ENCODE measurements at regions not wholly inside any gene's neighbourhood (a gene's known extent, or its start where the extent isn't known, plus 50 kb on each side); places are given as distances from the start of the nearest gene placed in this dataset.

DNA sequence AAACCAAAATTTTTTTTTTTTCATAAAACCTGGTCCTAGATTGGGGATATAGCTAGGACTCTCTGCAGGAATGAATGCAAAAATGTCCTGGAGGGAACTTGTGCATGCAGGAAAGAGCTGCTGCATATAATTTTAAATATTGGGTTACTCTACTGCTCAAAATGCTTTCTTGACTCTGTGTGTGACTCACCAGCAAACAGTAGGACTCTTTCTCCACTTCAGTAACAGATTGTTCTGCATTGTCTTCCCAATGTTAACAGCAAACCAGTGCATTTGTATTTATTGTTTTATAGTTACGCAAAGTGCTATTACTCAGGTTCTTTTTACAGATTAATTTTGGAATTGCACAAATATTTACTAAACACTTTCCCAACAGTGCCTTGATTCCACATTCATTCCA, 163.7 kb upstream of the KL start:
- TF ChIP-seq, protein P1, sequence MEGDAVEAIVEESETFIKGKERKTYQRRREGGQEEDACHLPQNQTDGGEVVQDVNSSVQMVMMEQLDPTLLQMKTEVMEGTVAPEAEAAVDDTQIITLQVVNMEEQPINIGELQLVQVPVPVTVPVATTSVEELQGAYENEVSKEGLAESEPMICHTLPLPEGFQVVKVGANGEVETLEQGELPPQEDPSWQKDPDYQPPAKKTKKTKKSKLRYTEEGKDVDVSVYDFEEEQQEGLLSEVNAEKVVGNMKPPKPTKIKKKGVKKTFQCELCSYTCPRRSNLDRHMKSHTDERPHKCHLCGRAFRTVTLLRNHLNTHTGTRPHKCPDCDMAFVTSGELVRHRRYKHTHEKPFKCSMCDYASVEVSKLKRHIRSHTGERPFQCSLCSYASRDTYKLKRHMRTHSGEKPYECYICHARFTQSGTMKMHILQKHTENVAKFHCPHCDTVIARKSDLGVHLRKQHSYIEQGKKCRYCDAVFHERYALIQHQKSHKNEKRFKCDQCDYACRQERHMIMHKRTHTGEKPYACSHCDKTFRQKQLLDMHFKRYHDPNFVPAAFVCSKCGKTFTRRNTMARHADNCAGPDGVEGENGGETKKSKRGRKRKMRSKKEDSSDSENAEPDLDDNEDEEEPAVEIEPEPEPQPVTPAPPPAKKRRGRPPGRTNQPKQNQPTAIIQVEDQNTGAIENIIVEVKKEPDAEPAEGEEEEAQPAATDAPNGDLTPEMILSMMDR (conservative IDR thresholded peaks at IDR 0.05 in 1 of 2, IDR thresholded peaks at IDR 0.05 in 1 of 2; ENCODE audit: low read depth in 1 of 2, low read length in 2 of 2), result no peak
- TF ChIP-seq EZH2 (IDR thresholded peaks at IDR 0.05; ENCODE audit: low read length, missing control alignments), result no peak
